ENCODE measurements at regions not wholly inside any gene's neighbourhood (a gene's known extent, or its start where the extent isn't known, plus 50 kb on each side); places are given as distances from the start of the nearest gene placed in this dataset.

DNA sequence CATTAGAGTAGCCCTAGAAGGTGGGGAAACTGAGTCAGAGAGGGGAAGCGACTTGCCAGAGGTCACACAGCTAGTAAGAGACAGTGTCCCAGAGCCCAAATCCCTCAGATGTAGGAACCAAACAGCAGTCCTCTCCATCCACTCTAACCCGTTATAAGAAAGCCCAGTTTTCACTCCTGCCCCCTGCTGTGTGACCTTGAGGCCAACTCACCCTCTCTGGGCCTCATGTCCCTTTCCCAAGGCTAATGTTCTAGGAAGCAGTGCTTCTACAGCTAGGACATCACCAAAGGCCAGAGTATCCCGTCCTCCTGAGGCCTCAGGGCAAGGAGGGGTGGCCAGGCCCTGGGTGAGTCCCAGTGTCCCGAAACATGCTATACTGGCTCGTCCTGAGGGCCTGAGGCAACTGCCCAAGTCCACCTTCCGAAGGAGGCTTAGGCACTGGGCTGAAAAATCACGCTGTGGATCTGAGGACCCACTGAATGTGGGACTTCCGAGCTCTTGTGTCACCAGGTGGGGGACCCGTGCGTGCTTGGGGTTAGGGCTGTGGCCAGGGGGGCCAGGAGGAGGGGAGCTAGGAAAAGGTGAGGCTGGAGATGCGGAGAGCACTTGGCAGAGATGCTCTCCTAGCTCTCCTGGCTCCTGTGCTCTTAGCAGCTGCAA, 109.2 kb upstream of the SLC6A11 start:
- 40% methylated on average over 11 of the region's 11 CpGs for WGBS (ENCODE audit: insufficient coverage)

DNA sequence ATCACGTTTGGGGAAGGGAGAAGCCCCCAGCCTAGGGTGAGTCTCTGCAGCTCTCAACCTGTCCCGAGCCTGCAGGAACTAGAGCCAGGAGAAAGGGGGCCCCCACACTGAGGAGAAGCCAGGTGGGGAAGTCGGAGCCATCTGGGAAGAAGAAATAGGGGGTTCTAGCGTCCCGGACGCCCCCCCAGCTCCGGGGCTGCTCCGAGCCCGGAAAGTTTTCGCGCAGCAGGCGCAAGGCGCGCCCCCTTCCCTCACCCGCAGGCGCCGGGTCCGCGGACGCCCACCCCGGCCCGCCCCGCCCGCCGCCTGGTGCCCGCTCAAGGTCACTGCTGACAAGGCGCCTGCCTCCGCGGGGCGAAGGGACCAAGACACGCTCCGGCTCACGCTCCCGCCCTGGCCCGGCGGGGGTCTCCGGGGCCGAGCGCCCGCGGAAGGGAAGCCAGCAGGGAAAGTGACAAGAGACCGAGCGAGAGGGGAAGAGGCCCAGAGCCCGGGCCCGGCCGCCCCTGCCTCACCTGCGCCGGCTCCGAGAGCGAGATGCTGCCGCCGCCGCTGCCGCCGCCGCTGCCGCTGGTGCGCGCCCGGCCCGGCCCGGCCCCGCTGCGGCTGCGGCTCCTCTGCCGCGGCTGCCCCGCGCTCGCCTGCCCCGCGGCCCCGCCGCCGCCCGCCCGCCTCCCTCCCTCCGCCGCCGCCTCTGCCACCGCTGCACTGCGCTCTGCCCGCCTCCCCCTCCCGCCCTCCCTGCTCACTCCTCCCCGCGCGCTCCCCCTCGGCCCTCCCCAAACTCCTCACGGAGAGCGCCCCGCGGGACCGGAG, 108.4 kb upstream of the SLC6A11 start:
- H3K36me3 ChIP-seq (ENCODE audit: control insufficient read depth, insufficient read depth, low read length): no peaks in the 10 kb centered on the region
- Mint-ChIP-seq H3K4me1 (no peaks in the 10 kb centered on the region), H3K27ac (no peak overlapping the region), H3K4me3 (no peak overlapping the region), H3K27me3 (ENCODE audit: low read depth in 2 of 2) (peaks cover 48 to 79% of the 10 kb centered on the region in 2 donors), H3K36me3 (no peaks in the 10 kb centered on the region), H3K9me3 (no peaks in the 10 kb centered on the region)
- DNase-seq (no peak), ATAC-seq (no peak)
- intact Hi-C loops (cut with micrococcal nuclease): no loop called here
- no peaks in the 10 kb centered on the region for H3K4me1 ChIP-seq (ENCODE audit: control insufficient read depth, insufficient read depth, low read length)
- no peak overlapping the region for H3K27ac ChIP-seq (ENCODE audit: low read length)
- TF ChIP-seq, protein P1, sequence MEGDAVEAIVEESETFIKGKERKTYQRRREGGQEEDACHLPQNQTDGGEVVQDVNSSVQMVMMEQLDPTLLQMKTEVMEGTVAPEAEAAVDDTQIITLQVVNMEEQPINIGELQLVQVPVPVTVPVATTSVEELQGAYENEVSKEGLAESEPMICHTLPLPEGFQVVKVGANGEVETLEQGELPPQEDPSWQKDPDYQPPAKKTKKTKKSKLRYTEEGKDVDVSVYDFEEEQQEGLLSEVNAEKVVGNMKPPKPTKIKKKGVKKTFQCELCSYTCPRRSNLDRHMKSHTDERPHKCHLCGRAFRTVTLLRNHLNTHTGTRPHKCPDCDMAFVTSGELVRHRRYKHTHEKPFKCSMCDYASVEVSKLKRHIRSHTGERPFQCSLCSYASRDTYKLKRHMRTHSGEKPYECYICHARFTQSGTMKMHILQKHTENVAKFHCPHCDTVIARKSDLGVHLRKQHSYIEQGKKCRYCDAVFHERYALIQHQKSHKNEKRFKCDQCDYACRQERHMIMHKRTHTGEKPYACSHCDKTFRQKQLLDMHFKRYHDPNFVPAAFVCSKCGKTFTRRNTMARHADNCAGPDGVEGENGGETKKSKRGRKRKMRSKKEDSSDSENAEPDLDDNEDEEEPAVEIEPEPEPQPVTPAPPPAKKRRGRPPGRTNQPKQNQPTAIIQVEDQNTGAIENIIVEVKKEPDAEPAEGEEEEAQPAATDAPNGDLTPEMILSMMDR (IDR thresholded peaks at IDR 0.05): no peak
- WGBS (ENCODE audit: insufficient coverage): 1% methylated on average over 78 of the region's 93 CpGs
- H3K27me3 ChIP-seq (ENCODE audit: control insufficient read depth, insufficient read depth, low read length): peaks cover 15% of the 10 kb centered on the region
- no peaks in the 10 kb centered on the region for H3K9me3 ChIP-seq (ENCODE audit: control insufficient read depth, insufficient read depth, low read length)
- no peak overlapping the region for H3K4me3 ChIP-seq (ENCODE audit: low read length)

More for the DNA sequence above, 109.2 kb upstream of the SLC6A11 start:
- ATAC-seq (no peak), DNase-seq (no peak)
- Mint-ChIP-seq H3K27me3 (ENCODE audit: low read depth in 2 of 2) (peaks cover 45 to 79% of the 10 kb centered on the region in 2 donors), H3K4me1 (no peaks in the 10 kb centered on the region), H3K27ac (no peak overlapping the region), H3K36me3 (no peaks in the 10 kb centered on the region), H3K9me3 (no peaks in the 10 kb centered on the region), H3K4me3 (no peak overlapping the region)
- no peaks in the 10 kb centered on the region for H3K36me3 ChIP-seq (ENCODE audit: control insufficient read depth, insufficient read depth, low read length)
- no peak overlapping the region for H3K4me3 ChIP-seq (ENCODE audit: low read length)
- peaks cover 15% of the 10 kb centered on the region for H3K27me3 ChIP-seq (ENCODE audit: control insufficient read depth, insufficient read depth, low read length)
- TF ChIP-seq, protein P1 (IDR thresholded peaks at IDR 0.05): no peak
- intact Hi-C loops (cut with micrococcal nuclease): no loop called here
- no peak overlapping the region for H3K27ac ChIP-seq (ENCODE audit: low read length)
- no peaks in the 10 kb centered on the region for H3K9me3 ChIP-seq (ENCODE audit: control insufficient read depth, insufficient read depth, low read length)
- H3K4me1 ChIP-seq (ENCODE audit: control insufficient read depth, insufficient read depth, low read length): no peaks in the 10 kb centered on the region

DNA sequence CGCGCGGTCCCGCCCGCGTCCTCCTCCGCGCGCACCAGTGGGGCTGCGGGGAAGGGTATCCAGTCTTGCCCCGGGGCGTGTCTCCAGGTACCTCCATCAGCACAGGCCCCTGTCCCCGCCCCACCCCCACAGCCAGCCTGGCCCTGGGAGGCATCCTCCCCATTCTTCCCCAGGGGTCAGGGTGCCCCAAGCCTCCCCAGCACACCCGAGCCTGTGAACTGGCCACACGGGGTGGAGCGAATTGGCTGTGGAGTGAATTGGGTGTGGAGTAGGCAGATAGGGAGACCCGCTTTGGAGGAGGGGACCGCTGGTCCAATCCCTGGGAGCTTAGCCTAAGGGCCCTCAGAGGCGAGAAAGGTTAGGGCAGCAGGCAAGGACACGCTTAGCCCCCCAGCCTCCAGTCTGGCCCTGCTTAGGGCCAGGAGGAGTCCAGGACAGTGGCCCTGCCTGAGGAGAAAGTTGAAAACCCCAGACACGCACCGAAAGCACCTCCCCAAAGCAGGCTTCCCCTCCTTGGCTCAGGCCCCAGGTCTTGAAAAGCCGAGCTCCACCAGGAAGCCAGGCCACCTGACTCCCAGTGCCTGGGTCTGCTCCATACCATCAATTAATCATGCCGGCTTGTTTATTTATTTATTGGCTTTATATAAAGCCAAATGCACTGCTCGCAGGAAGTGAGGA, 107.7 kb upstream of the SLC6A11 start:
- Mint-ChIP-seq H3K4me3 (no peak overlapping the region), H3K27ac (no peak overlapping the region), H3K9me3 (no peaks in the 10 kb centered on the region), H3K36me3 (no peaks in the 10 kb centered on the region), H3K27me3 (ENCODE audit: low read depth in 2 of 2) (peaks cover 55 to 79% of the 10 kb centered on the region in 2 donors), H3K4me1 (no peaks in the 10 kb centered on the region)
- TF ChIP-seq, protein P1 (IDR thresholded peaks at IDR 0.05): no peak
- DNase-seq (no peak), ATAC-seq (no peak)
- Histone ChIP-seq H3K27ac (ENCODE audit: low read length) (no peak overlapping the region), H3K4me3 (ENCODE audit: low read length) (no peak overlapping the region), H3K36me3 (ENCODE audit: control insufficient read depth, insufficient read depth, low read length) (no peaks in the 10 kb centered on the region), H3K27me3 (ENCODE audit: control insufficient read depth, insufficient read depth, low read length) (peaks cover 15% of the 10 kb centered on the region), H3K9me3 (ENCODE audit: control insufficient read depth, insufficient read depth, low read length) (no peaks in the 10 kb centered on the region), H3K4me1 (ENCODE audit: control insufficient read depth, insufficient read depth, low read length) (no peaks in the 10 kb centered on the region)
- 30% methylated on average over 25 of the region's 25 CpGs for whole genome bisulfite sequencing (ENCODE audit: insufficient coverage)
- intact Hi-C loops (cut with micrococcal nuclease): no loop called here
